MM.1S (cell line): ENCODE measurements at regions not wholly inside any gene's neighbourhood (a gene's known extent, or its start where the extent isn't known, plus 50 kb on each side); places are given as distances from the start of the nearest gene placed in this dataset.

Experiments used
- DNase-seq: peaks from one replicate; pipeline ENCODE4 v3.0.0-alpha.2; 2015
- H2AFZ ChIP-seq: fragments of 300-600 bp; sonication (generic); 2 replicates; pipeline ENCODE4 v1.6.0; 2016; ENCODE audit warnings: antibody characterized with exemption, low read length
- H3F3A ChIP-seq: fragments of 300-600 bp; sonication (generic); 2 replicates; pipeline ENCODE4 v1.6.1; 2016; ENCODE audit warnings: mild to moderate bottlenecking, antibody characterized with exemption, low read length, moderate library complexity, mixed read lengths; ENCODE audit not compliant: insufficient read depth
- H3K27ac ChIP-seq: fragments of 300-600 bp; sonication (generic); 2 replicates; pipeline ENCODE4 v1.5.1; 2016; ENCODE audit warnings: mild to moderate bottlenecking, low read length
- H3K27me3 ChIP-seq: fragments of 300-600 bp; sonication (generic); replicated peaks from 2 replicates; pipeline ENCODE4 v1.6.0; 2016; ENCODE audit warnings: low read length; ENCODE audit not compliant: insufficient read depth
- H3K36me3 ChIP-seq: fragments of 300-600 bp; sonication (generic); replicated peaks from 2 replicates; pipeline ENCODE4 v1.6.1; 2016; ENCODE audit warnings: mild to moderate bottlenecking, low read length, mixed read lengths; ENCODE audit not compliant: insufficient read depth
- H3K4me1 ChIP-seq: fragments of 300-600 bp; sonication (generic); 2 replicates; pipeline ENCODE4 v1.6.1; 2016; ENCODE audit warnings: low read length, mixed read lengths
- H3K4me2 ChIP-seq: fragments of 300-600 bp; sonication (generic); 2 replicates; pipeline ENCODE4 v1.6.0; 2016; ENCODE audit warnings: low read depth, low read length
- H3K4me3 ChIP-seq: fragments of 300-600 bp; sonication (generic); 2 replicates; pipeline ENCODE4 v1.5.1; 2016; ENCODE audit warnings: low read length, mixed read lengths
- H3K79me2 ChIP-seq: fragments of 300-600 bp; sonication (generic); 2 replicates; pipeline ENCODE4 v1.6.1; 2016; ENCODE audit warnings: mixed run types, low read length, mixed read lengths
- H3K9ac ChIP-seq: fragments of 300-600 bp; sonication (generic); 2 replicates; pipeline ENCODE4 v1.6.1; 2016; ENCODE audit warnings: low read length, mixed read lengths
- H3K9me2 ChIP-seq: fragments of 300-600 bp; sonication (generic); replicated peaks from 2 replicates; pipeline ENCODE4 v1.6.1; 2016; ENCODE audit warnings: mild to moderate bottlenecking, low read length, mixed read lengths; ENCODE audit not compliant: insufficient read depth
- H3K9me3 ChIP-seq: fragments of 300-600 bp; sonication (generic); replicated peaks from 2 replicates; pipeline ENCODE4 v1.6.1; 2016; ENCODE audit warnings: mild to moderate bottlenecking, low read length, mixed read lengths; ENCODE audit not compliant: insufficient read depth
- H4K20me1 ChIP-seq: fragments of 300-600 bp; sonication (generic); 2 replicates; pipeline ENCODE4 v1.6.1; 2016; ENCODE audit warnings: mild to moderate bottlenecking, low read length, moderate library complexity, mixed read lengths; ENCODE audit not compliant: insufficient read depth
- EZH2 ChIP-seq: fragments of 300-600 bp; sonication (generic); optimal IDR thresholded peaks from 2 replicates; pipeline ENCODE3; 2017; ENCODE audit warnings: low read depth, mild to moderate bottlenecking, antibody characterized with exemption, low read length, mixed read lengths
- EZH2phosphoT487 ChIP-seq: fragments of 300-600 bp; sonication (generic); IDR thresholded peaks from 2 replicates; pipeline ENCODE4 v1.6.1; 2018; ENCODE audit warnings: antibody characterized with exemption, low read length
- TF ChIP-seq, protein P1 (sequence below): fragments of 300-600 bp; sonication (generic); IDR thresholded peaks from 2 replicates; pipeline ENCODE4 v1.5.1; 2016; ENCODE audit warnings: antibody characterized with exemption, low read length, mixed read lengths

- Histone ChIP-seq H3K4me2 (no peak overlapping the region), H3K27ac (no peak overlapping the region), H3K27me3 (no peaks in the 10 kb centered on the region), H3K4me3 (no peak overlapping the region), H3F3A (no peaks in the 10 kb centered on the region), H3K79me2 (no peaks in the 10 kb centered on the region), H3K9ac (no peak overlapping the region), H3K4me1 (no peaks in the 10 kb centered on the region), H4K20me1 (no peaks in the 10 kb centered on the region), H3K9me3 (no peaks in the 10 kb centered on the region), H2AFZ (no peak overlapping the region), H3K36me3 (no peaks in the 10 kb centered on the region), H3K9me2 (no peaks in the 10 kb centered on the region)
- no peak for TF ChIP-seq EZH2phosphoT487
- no peak for TF ChIP-seq EZH2
- TF ChIP-seq, protein P1, sequence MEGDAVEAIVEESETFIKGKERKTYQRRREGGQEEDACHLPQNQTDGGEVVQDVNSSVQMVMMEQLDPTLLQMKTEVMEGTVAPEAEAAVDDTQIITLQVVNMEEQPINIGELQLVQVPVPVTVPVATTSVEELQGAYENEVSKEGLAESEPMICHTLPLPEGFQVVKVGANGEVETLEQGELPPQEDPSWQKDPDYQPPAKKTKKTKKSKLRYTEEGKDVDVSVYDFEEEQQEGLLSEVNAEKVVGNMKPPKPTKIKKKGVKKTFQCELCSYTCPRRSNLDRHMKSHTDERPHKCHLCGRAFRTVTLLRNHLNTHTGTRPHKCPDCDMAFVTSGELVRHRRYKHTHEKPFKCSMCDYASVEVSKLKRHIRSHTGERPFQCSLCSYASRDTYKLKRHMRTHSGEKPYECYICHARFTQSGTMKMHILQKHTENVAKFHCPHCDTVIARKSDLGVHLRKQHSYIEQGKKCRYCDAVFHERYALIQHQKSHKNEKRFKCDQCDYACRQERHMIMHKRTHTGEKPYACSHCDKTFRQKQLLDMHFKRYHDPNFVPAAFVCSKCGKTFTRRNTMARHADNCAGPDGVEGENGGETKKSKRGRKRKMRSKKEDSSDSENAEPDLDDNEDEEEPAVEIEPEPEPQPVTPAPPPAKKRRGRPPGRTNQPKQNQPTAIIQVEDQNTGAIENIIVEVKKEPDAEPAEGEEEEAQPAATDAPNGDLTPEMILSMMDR, result no peak
- no peak for DNase-seq
These were observed 196.8 kb upstream of the NRSN1 start for GRCh38 chr6:23929201-23929600.

- no peak for DNase-seq
- Histone ChIP-seq H3F3A (no peaks in the 10 kb centered on the region), H3K27ac (no peak overlapping the region), H3K9me3 (no peaks in the 10 kb centered on the region), H4K20me1 (no peaks in the 10 kb centered on the region), H3K79me2 (no peaks in the 10 kb centered on the region), H3K4me3 (no peak overlapping the region), H2AFZ (no peak overlapping the region), H3K4me2 (no peak overlapping the region), H3K4me1 (no peaks in the 10 kb centered on the region), H3K9me2 (no peaks in the 10 kb centered on the region), H3K36me3 (no peaks in the 10 kb centered on the region), H3K9ac (no peak overlapping the region), H3K27me3 (no peaks in the 10 kb centered on the region)
- TF ChIP-seq EZH2, result no peak
- TF ChIP-seq, protein P1, result no peak
- no peak for TF ChIP-seq EZH2phosphoT487
These were observed 185.5 kb upstream of the NRSN1 start for GRCh38 chr6:23940466-23940865.

DNA sequence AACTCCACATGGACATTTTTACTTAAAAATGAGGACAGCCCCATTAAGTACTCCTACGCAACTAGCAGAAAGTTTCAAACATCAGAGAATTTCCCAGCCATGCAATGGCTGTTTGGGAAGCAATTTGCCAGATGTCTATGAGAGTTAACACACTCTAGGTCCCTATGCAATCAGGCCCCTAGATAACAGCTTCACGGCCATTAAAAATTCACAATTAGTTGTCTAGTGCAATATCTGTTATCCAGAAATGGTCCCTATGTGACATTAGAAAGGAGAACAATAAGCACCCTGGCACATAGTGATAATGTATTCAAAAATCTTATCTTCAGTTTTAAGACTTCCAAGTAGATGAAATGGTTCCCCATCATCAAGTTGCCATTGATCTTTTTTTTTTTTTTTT lies 174.3 kb upstream of the NRSN1 start:
- no peaks in the 10 kb centered on the region for H3K27me3 ChIP-seq
- no peak overlapping the region for H2AFZ ChIP-seq
- TF ChIP-seq EZH2 (no peak), EZH2phosphoT487 (no peak)
- TF ChIP-seq, protein P1, result no peak
- no peaks in the 10 kb centered on the region for H4K20me1 ChIP-seq
- H3F3A ChIP-seq, result no peaks in the 10 kb centered on the region
- peaks cover 10% of the 10 kb centered on the region for H3K4me1 ChIP-seq
- H3K27ac ChIP-seq, result no peak overlapping the region
- no peak for DNase-seq
- H3K9me2 ChIP-seq, result no peaks in the 10 kb centered on the region
- no peak overlapping the region for H3K9ac ChIP-seq
- no peaks in the 10 kb centered on the region for H3K36me3 ChIP-seq
- no peak overlapping the region for H3K4me2 ChIP-seq
- no peaks in the 10 kb centered on the region for H3K79me2 ChIP-seq
- H3K4me3 ChIP-seq, result no peak overlapping the region
- H3K9me3 ChIP-seq, result no peaks in the 10 kb centered on the region

DNA sequence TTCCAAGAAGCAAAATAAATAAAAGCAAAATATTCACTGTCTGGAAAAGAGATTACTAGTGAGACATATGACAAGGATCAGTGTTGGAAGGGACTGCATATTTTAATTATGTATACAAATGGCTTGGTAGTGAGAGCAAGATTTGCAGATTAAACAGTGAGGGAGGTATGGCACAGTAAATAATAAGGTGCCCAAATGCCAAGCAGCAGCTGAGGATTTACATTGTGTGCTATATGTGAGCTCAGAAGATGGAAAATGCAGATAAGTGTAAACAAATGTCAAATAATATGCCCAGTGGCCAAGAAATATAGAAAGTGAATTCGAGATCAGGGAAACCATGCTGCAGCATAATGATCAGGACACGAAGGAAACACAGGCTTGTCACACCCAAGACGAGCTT lies 173.8 kb upstream of the NRSN1 start:
- Histone ChIP-seq H3K79me2 (no peaks in the 10 kb centered on the region), H3K9me3 (no peaks in the 10 kb centered on the region), H3K27ac (no peak overlapping the region), H3K4me2 (no peak overlapping the region), H3K9me2 (no peaks in the 10 kb centered on the region), H3K9ac (no peak overlapping the region), H3F3A (no peaks in the 10 kb centered on the region), H3K4me1 (peaks cover 4% of the 10 kb centered on the region; the same call in 1 of the 2 replicates), H2AFZ (no peak overlapping the region), H4K20me1 (no peaks in the 10 kb centered on the region), H3K36me3 (no peaks in the 10 kb centered on the region), H3K27me3 (no peaks in the 10 kb centered on the region), H3K4me3 (no peak overlapping the region)
- TF ChIP-seq, protein P1, result no peak
- TF ChIP-seq EZH2 (no peak), EZH2phosphoT487 (no peak)
- DNase-seq, result no peak
